K562 (cell line): ENCODE measurements at regions not wholly inside any gene's neighbourhood (a gene's known extent, or its start where the extent isn't known, plus 50 kb on each side); places are given as distances from the start of the nearest gene placed in this dataset.

Experiments
- ATAC-seq: fragments of 200-7000 bp; cut with Tn5 transposase; 3 replicates; pipeline ENCODE4 v1.9.1; 2020; ENCODE audit warnings: moderate library complexity
- BruUV-seq: library from RNA; stranded (reverse); fragments of 400-500 nt; replicated peaks from 2 replicates; lab custom pipeline; 2021; lab: Mats Ljungman, UMichigan
- CTCF ChIA-PET: fragments of 300-600 bp; formaldehyde crosslinking; extraction: SDS; loops from one replicate; lab custom pipeline; 2021; ENCODE audit warnings: low intra/inter-chr PET ratio; lab: Yijun Ruan, JAX
- POLR2A ChIA-PET: fragments of 300-600, 350-650 bp; sonication (Branson Sonifier 250); formaldehyde crosslinking; extraction: SDS; loops from one replicate; lab custom pipeline; 2021; ENCODE audit warnings: antibody characterized with exemption, inconsistent platforms; lab: Yijun Ruan, JAX
- DNase-seq, 4 experiments: peaks; one replicate each; pipeline versions ENCODE4 v3.0.0 to v3.0.0-alpha.2; 2011 to 2018; ENCODE audit warnings: low spot score in 3 of 4, mixed read lengths in 3 of 4; ENCODE audit errors: extremely low read depth in 1 of 4
- FAIRE-seq: peaks from 2 replicates; lab custom pipeline; 2011; peaks lifted over from hg19 to GRCh38; lab: Jason Lieb, UNC
- H2AFZ ChIP-seq: 2 replicates; pipeline ENCODE4 v1.6.0; 2011; ENCODE audit warnings: low read depth, low read length, control low read depth, inconsistent platforms
- H3K27ac ChIP-seq: fragments of 200-600 bp; 3 replicates; pipeline ENCODE4 v1.8.0; 2011; ENCODE audit warnings: low read depth, mild to moderate bottlenecking, control low read depth, inconsistent platforms, low read length, moderate library complexity, mixed read lengths; ENCODE audit errors: extremely low read depth
- H3K27me3 ChIP-seq, 2 experiments: fragments of 300-600 bp in 1 of 2; 2 replicates in 1 of 2; 3 replicates in 1 of 2; pipeline versions ENCODE4 v1.6.0 to v1.8.0; 2011; ENCODE audit warnings: inconsistent platforms in 2 of 2, low read length in 2 of 2, mild to moderate bottlenecking in 1 of 2, mixed read lengths in 1 of 2, moderate library complexity in 1 of 2; ENCODE audit not compliant: control insufficient read depth in 2 of 2, insufficient read depth in 2 of 2
- H3K36me3 ChIP-seq: fragments of 300-600 bp; 3 replicates; pipeline ENCODE4 v1.8.0; 2011; ENCODE audit warnings: mild to moderate bottlenecking, low read length, inconsistent platforms; ENCODE audit not compliant: control insufficient read depth, insufficient read depth
- H3K4me1 ChIP-seq, 2 experiments: fragments of 200-600 bp in 1 of 2; replicated peaks in 1 of 2; 2 replicates in 1 of 2; 3 replicates in 1 of 2; pipeline versions ENCODE4 v1.5.1 to v1.8.0; 2011; ENCODE audit warnings: inconsistent platforms in 2 of 2, low read length in 2 of 2, mild to moderate bottlenecking in 1 of 2, mixed read lengths in 1 of 2, moderate library complexity in 1 of 2; ENCODE audit not compliant: control insufficient read depth in 2 of 2, insufficient read depth in 2 of 2
- H3K4me2 ChIP-seq: 2 replicates; pipeline ENCODE4 v1.6.1; 2011; ENCODE audit warnings: low read length, control low read depth, inconsistent platforms, mixed read lengths; ENCODE audit not compliant: insufficient read depth
- H3K4me3 ChIP-seq: fragments of 200-600 bp; sonication (generic), shearing (Covaris generic); 2 replicates; pipeline ENCODE4 v1.5.1; 2016; ENCODE audit warnings: control low read depth, inconsistent platforms
- H3K79me2 ChIP-seq: fragments of 200-600 bp; 3 replicates; pipeline ENCODE4 v1.8.0; 2011; ENCODE audit warnings: low read length, inconsistent platforms; ENCODE audit not compliant: control insufficient read depth, insufficient read depth
- H3K9ac ChIP-seq, 2 experiments: 2 replicates each; pipeline versions ENCODE4 v1.6.0 to v1.6.1; 2011; ENCODE audit warnings: low read depth in 2 of 2, low read length in 2 of 2, control low read depth in 1 of 2, inconsistent platforms in 1 of 2, mild to moderate bottlenecking in 1 of 2, mixed read lengths in 1 of 2; ENCODE audit not compliant: insufficient read depth in 1 of 2
- H3K9me1 ChIP-seq: one replicate; pipeline ENCODE4 v1.6.0; 2011; ENCODE audit warnings: inconsistent platforms, mild to moderate bottlenecking, low read length, moderate library complexity; ENCODE audit not compliant: control insufficient read depth, insufficient read depth
- H3K9me3 ChIP-seq: replicated peaks from 2 replicates; pipeline ENCODE4 v1.5.1; 2011; ENCODE audit warnings: low read depth, low read length, inconsistent platforms; ENCODE audit not compliant: control insufficient read depth, insufficient read depth
- H4K20me1 ChIP-seq: replicated peaks from 2 replicates; pipeline ENCODE4 v1.6.1; 2011; ENCODE audit warnings: low read length, inconsistent platforms, mixed read lengths; ENCODE audit not compliant: control insufficient read depth, insufficient read depth
- BDP1 ChIP-seq: IDR thresholded peaks from 3 replicates; pipeline ENCODE4 v1.6.1; 2011; ENCODE audit not compliant: insufficient read length, insufficient read depth
- CBFB ChIP-seq: sonication (generic); formaldehyde crosslinking; IDR thresholded peaks from 2 replicates; pipeline ENCODE4 v1.4.0; 2020; ENCODE audit warnings: mild to moderate bottlenecking, missing genetic modification reagents
- NFRKB ChIP-seq: fragments of 450-650 bp; IDR thresholded peaks from 2 replicates; pipeline ENCODE4 v1.6.1; 2016; ENCODE audit warnings: low read depth
- PRDM10 ChIP-seq: fragments of 450-650 bp; IDR thresholded peaks from 2 replicates; pipeline ENCODE4 v1.6.1; 2018; ENCODE audit not compliant: partially characterized antibody
- WGBS: fragments of 100-300 bp; shearing (Covaris generic); methylation state at CpG from one replicate; pipeline ENCODE4 v1.1.6; 2016; ENCODE audit warnings: low coverage, mixed read lengths; ENCODE audit not compliant: insufficient coverage; ENCODE audit errors: missing lambda C conversion rate; 5-methylcytosine and 5-hydroxymethylcytosine counted together
- in situ Hi-C: fragments of 300-500 bp; cut with MboI; formaldehyde crosslinking; loops from 4 replicates; pipeline ENCODE4 v1.15.0; 2018; ENCODE audit warnings: inconsistent platforms, mixed read lengths
- intact Hi-C: fragments of 100-400 bp; cut with micrococcal nuclease; formaldehyde crosslinking; loops from 2 replicates; pipeline ENCODE4 v1.14.2; 2022

DNA sequence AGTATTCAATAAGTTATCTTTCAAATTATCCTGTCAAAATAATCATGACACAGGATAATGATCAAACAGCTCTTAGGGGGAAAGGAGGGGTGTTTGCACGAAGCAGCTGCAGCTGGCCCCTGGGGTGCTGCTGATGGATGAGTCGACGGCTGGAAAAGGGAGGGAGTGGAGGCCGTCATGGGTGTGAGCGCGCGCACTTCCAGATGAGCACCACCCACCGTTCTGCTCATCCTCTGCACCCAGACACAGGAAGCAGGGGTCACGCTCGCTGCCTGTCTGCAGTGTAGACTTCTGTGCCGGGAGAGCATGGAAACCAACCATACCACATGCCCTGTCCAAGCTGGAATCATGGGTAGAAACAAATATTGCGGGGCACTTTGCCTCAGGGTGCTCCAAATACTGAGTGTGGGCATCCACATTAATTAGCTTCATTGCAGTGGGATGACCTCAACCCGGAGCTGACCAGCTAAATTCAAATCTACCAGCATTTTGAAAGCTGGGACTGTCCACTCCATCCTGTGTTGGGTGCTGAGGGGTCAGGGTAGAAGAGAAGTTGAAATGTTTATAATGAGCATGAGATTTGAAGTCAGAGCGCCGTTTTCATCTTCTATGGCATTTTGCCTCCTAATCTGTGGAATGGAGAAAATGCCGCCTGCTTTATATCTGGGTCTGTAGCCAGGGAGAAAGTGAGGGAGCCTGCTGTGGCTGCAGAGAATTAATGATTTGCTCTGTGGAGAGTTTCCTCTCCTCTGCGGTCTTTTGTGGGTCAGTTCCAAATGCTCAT, 802.4 kb downstream of the TBC1D22A start:
- Histone ChIP-seq H4K20me1 (no peaks in the 10 kb centered on the region), H3K4me3 (no peak overlapping the region), H3K27ac (no peak overlapping the region), H3K4me2 (no peak overlapping the region), H3K36me3 (no peaks in the 10 kb centered on the region), H3K9me3 (no peaks in the 10 kb centered on the region), H2AFZ (no peak overlapping the region), H3K79me2 (no peaks in the 10 kb centered on the region), H3K4me1 (no peaks in the 10 kb centered on the region), H3K9me1 (no peaks in the 10 kb centered on the region), H3K9ac (no peak overlapping the region), H3K27me3 (peaks cover 0 to 21% of the 10 kb centered on the region in 2 experiments; a peak in 2 of 5 replicates)
- ChIA-PET POLR2A (no interaction called here), CTCF (no interaction called here)
- in situ Hi-C loops (no loop called here), intact Hi-C loops (no loop called here)
- no TSS peak for BruUV-seq
- 9% methylated on average over 13 of the region's 17 CpGs for WGBS
- TF ChIP-seq CBFB (CRISPR knock-in tag) (no peak), PRDM10 (peak; percentile 46), NFRKB (no peak), BDP1 (no peak)
- FAIRE-seq = no peak
- DNase-seq = peak in 2 of 4 experiments; percentile 10
- no peak for ATAC-seq
